ENCODE measurements at regions not wholly inside any gene's neighbourhood (a gene's known extent, or its start where the extent isn't known, plus 50 kb on each side); places are given as distances from the start of the nearest gene placed in this dataset.

- Mint-ChIP-seq H3K27me3 (ENCODE audit: insufficient read depth, unreplicated experiment) (peaks cover 11% of the 10 kb centered on the region), H3K9me3 (ENCODE audit: unreplicated experiment) (no peaks in the 10 kb centered on the region), H3K36me3 (ENCODE audit: insufficient read depth, unreplicated experiment) (no peaks in the 10 kb centered on the region), H3K4me1 (ENCODE audit: insufficient read depth, unreplicated experiment) (peaks cover 5% of the 10 kb centered on the region), H3K27ac (ENCODE audit: low read depth, unreplicated experiment) (no peak overlapping the region), H3K4me3 (ENCODE audit: unreplicated experiment) (no peak overlapping the region)
- intact Hi-C loops (cut with micrococcal nuclease): no loop called here
- TF ChIP-seq CTCF (IDR thresholded peaks at IDR 0.05; ENCODE audit: unreplicated experiment): no peak
- no peak for DNase-seq (ENCODE audit: unreplicated experiment)
- BruUV-seq (replicated peaks): no TSS peak
- ChIA-PET CTCF (interaction anchor here (0.9 to 13.1 kb wide), 7 partner anchors 9 to 224 kb away, joined by 3 to 106 read pairs (median 6); no protein-coding TSS in a partner anchor), POLR2A (interaction anchor here (0.6 to 1.3 kb wide), 2 partner anchors 88 to 665 kb away, joined by 3 read pairs; no protein-coding TSS in a partner anchor)
These were observed 87.6 kb upstream of the MBNL2 start for GRCh38 chr13:97134364-97135095.

GRCh38 chr13:97135883-97136282 is 86.2 kb upstream of the MBNL2 start:
- H3K27me3 Mint-ChIP-seq (ENCODE audit: insufficient read depth, unreplicated experiment): peaks cover 10% of the 10 kb centered on the region
- H3K4me3 Mint-ChIP-seq (ENCODE audit: unreplicated experiment): no peak overlapping the region
- no peaks in the 10 kb centered on the region for H3K4me1 Mint-ChIP-seq (ENCODE audit: insufficient read depth, unreplicated experiment)
- DNase-seq (ENCODE audit: unreplicated experiment): no peak
- ChIA-PET POLR2A (interaction anchor here (0.8 to 1.0 kb wide), 3 partner anchors 11 to 971 kb away, joined by 3 read pairs; no protein-coding TSS in a partner anchor), CTCF (interaction anchor here (0.6 to 13.1 kb wide), 8 partner anchors 9 to 981 kb away, joined by 3 to 106 read pairs (median 4); no protein-coding TSS in a partner anchor)
- intact Hi-C loops (cut with micrococcal nuclease): no loop called here
- no peak overlapping the region for H3K27ac Mint-ChIP-seq (ENCODE audit: low read depth, unreplicated experiment)
- no TSS peak for BruUV-seq (replicated peaks)
- no peaks in the 10 kb centered on the region for H3K9me3 Mint-ChIP-seq (ENCODE audit: unreplicated experiment)
- no peak for TF ChIP-seq CTCF (IDR thresholded peaks at IDR 0.05; ENCODE audit: unreplicated experiment)
- H3K36me3 Mint-ChIP-seq (ENCODE audit: insufficient read depth, unreplicated experiment): no peaks in the 10 kb centered on the region

- intact Hi-C loops (cut with micrococcal nuclease): no loop called here
- BruUV-seq (replicated peaks): no TSS peak
- peaks cover 4% of the 10 kb centered on the region for H3K27me3 Mint-ChIP-seq (ENCODE audit: insufficient read depth, unreplicated experiment)
- H3K9me3 Mint-ChIP-seq (ENCODE audit: unreplicated experiment): no peaks in the 10 kb centered on the region
- ChIA-PET POLR2A (interaction anchor here (0.8 to 1.0 kb wide), 2 partner anchors 11 to 16 kb away, joined by 3 read pairs; no protein-coding TSS in a partner anchor), CTCF (interaction anchor here (0.6 to 13.1 kb wide), 7 partner anchors 9 to 981 kb away, joined by 3 to 106 read pairs (median 3); no protein-coding TSS in a partner anchor)
- no peak for TF ChIP-seq CTCF (IDR thresholded peaks at IDR 0.05; ENCODE audit: unreplicated experiment)
- peaks cover 2% of the 10 kb centered on the region for H3K4me1 Mint-ChIP-seq (ENCODE audit: insufficient read depth, unreplicated experiment)
- H3K36me3 Mint-ChIP-seq (ENCODE audit: insufficient read depth, unreplicated experiment): no peaks in the 10 kb centered on the region
- no peak overlapping the region for H3K4me3 Mint-ChIP-seq (ENCODE audit: unreplicated experiment)
- no peak for DNase-seq (ENCODE audit: unreplicated experiment)
- H3K27ac Mint-ChIP-seq (ENCODE audit: low read depth, unreplicated experiment): no peak overlapping the region
These were observed 85.7 kb upstream of the MBNL2 start for GRCh38 chr13:97136418-97136817.

- TF ChIP-seq CTCF (IDR thresholded peaks at IDR 0.05; ENCODE audit: unreplicated experiment): no peak
- BruUV-seq (replicated peaks): no TSS peak
- Mint-ChIP-seq H3K27ac (ENCODE audit: low read depth, unreplicated experiment) (no peak overlapping the region), H3K27me3 (ENCODE audit: insufficient read depth, unreplicated experiment) (no peaks in the 10 kb centered on the region), H3K36me3 (ENCODE audit: insufficient read depth, unreplicated experiment) (no peaks in the 10 kb centered on the region), H3K4me3 (ENCODE audit: unreplicated experiment) (no peak overlapping the region), H3K4me1 (ENCODE audit: insufficient read depth, unreplicated experiment) (peaks cover 8% of the 10 kb centered on the region), H3K9me3 (ENCODE audit: unreplicated experiment) (no peaks in the 10 kb centered on the region)
- ChIA-PET CTCF (interaction anchor here (0.6 to 13.1 kb wide), 4 partner anchors 10 to 1469 kb away, joined by 3 to 106 read pairs (median 8); partner anchors contain the start of gene MBNL2), POLR2A (interaction anchor here (2.2 to 2.6 kb wide), 2 partner anchors 14 to 293 kb away, joined by 5 to 25 read pairs; no protein-coding TSS in a partner anchor)
- intact Hi-C loops (cut with micrococcal nuclease): no loop called here
- no peak for DNase-seq (ENCODE audit: unreplicated experiment)
These were observed 82.4 kb upstream of the MBNL2 start for GRCh38 chr13:97139691-97140090.
